Astrocyte (in vitro differentiated cells and primary cell): ENCODE measurements at regions not wholly inside any gene's neighbourhood (a gene's known extent, or its start where the extent isn't known, plus 50 kb on each side); places are given as distances from the start of the nearest gene placed in this dataset.

ENCODE experiments used
- EZH2 ChIP-seq: IDR thresholded peaks from 2 replicates; pipeline ENCODE4 v1.6.1; 2012; ENCODE audit warnings: mild to moderate bottlenecking, low read length, inconsistent platforms; ENCODE audit not compliant: insufficient read depth
- TF ChIP-seq, protein P1 (sequence below): IDR thresholded peaks from 2 replicates; pipeline ENCODE4 v1.5.1; 2011; ENCODE audit warnings: low read depth, mild to moderate bottlenecking, inconsistent platforms, low read length, moderate library complexity; ENCODE audit not compliant: insufficient read depth

DNA sequence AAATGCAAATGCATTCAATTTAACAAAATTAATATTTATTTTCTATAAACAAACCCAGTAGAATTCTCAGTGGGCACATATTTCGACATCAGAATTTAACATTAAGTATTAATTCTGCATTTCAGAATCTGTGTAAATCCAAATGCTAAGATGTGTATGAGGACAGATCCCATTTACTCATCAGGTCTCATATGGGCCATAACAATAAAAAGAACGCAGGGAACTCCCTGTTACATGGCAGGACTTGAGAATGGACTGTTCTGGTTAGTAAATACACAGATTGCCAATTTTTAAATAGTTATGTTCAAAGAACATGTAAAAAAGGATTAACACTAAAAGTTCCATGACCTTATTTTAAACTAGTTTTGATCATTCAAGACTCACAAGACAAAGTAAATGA is 104.0 kb downstream of the SLC30A10 start:
- TF ChIP-seq, protein P1, sequence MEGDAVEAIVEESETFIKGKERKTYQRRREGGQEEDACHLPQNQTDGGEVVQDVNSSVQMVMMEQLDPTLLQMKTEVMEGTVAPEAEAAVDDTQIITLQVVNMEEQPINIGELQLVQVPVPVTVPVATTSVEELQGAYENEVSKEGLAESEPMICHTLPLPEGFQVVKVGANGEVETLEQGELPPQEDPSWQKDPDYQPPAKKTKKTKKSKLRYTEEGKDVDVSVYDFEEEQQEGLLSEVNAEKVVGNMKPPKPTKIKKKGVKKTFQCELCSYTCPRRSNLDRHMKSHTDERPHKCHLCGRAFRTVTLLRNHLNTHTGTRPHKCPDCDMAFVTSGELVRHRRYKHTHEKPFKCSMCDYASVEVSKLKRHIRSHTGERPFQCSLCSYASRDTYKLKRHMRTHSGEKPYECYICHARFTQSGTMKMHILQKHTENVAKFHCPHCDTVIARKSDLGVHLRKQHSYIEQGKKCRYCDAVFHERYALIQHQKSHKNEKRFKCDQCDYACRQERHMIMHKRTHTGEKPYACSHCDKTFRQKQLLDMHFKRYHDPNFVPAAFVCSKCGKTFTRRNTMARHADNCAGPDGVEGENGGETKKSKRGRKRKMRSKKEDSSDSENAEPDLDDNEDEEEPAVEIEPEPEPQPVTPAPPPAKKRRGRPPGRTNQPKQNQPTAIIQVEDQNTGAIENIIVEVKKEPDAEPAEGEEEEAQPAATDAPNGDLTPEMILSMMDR = no peak
- no peak for TF ChIP-seq EZH2
